Activated T-cell treated with anti-CD3 and anti-CD28 coated beads for 48 hours (primary cell): ENCODE measurements at regions not wholly inside any gene's neighbourhood (a gene's known extent, or its start where the extent isn't known, plus 50 kb on each side); places are given as distances from the start of the nearest gene placed in this dataset.
"Not testable (repeated sequence)": the region's sequence is repeated elsewhere in the genome, so short reads cannot be mapped to it uniquely, and the experiment has no call there.

Experiments
- DNase-seq: peaks from one replicate; pipeline ENCODE4 v3.0.0-alpha.2; 2020; ENCODE audit warnings: low read depth

GRCh38 chr3:59411186-59411585 lies 361.4 kb upstream of the CFAP20DC start:
- DNase-seq = no peak

- DNase-seq = no peak
These were observed 358.3 kb upstream of the CFAP20DC start for GRCh38 chr3:59408047-59408624.

- DNase-seq = no peak
These were observed 357.6 kb upstream of the CFAP20DC start for GRCh38 chr3:59407425-59407824.

- no peak for DNase-seq
These were observed 357.1 kb upstream of the CFAP20DC start for GRCh38 chr3:59406943-59407342.

GRCh38 chr3:59404851-59405250 lies 355.0 kb upstream of the CFAP20DC start:
- no peak for DNase-seq

- no peak for DNase-seq
These were observed 354.2 kb upstream of the CFAP20DC start for GRCh38 chr3:59404064-59404463.

- DNase-seq = no peak
These were observed 352.1 kb upstream of the CFAP20DC start for GRCh38 chr3:59401924-59402323.

- DNase-seq = no peak
These were observed 342.3 kb upstream of the CFAP20DC start for GRCh38 chr3:59392116-59392515.

- no peak for DNase-seq
These were observed 341.3 kb upstream of the CFAP20DC start for GRCh38 chr3:59391131-59391530.

- no peak for DNase-seq
These were observed 338.9 kb upstream of the CFAP20DC start for GRCh38 chr3:59388555-59389270.

- DNase-seq = no peak
These were observed 336.3 kb upstream of the CFAP20DC start for GRCh38 chr3:59386165-59386564.

- DNase-seq = no peak
These were observed 335.7 kb upstream of the CFAP20DC start for GRCh38 chr3:59385547-59385946.

GRCh38 chr3:59381282-59381681 lies 331.5 kb upstream of the CFAP20DC start:
- DNase-seq = no peak

- no peak for DNase-seq
These were observed 330.3 kb upstream of the CFAP20DC start for GRCh38 chr3:59380146-59380545.

GRCh38 chr3:59374818-59375211 lies 325.0 kb upstream of the CFAP20DC start:
- no peak for DNase-seq

GRCh38 chr3:59374091-59374817 lies 324.4 kb upstream of the CFAP20DC start:
- DNase-seq = no peak

GRCh38 chr3:59372346-59372745 lies 322.5 kb upstream of the CFAP20DC start:
- no peak for DNase-seq

GRCh38 chr3:59368900-59369675 lies 319.3 kb upstream of the CFAP20DC start:
- DNase-seq = no peak

GRCh38 chr3:59367150-59367549 lies 317.3 kb upstream of the CFAP20DC start:
- DNase-seq = no peak

- no peak for DNase-seq
These were observed 316.4 kb upstream of the CFAP20DC start for GRCh38 chr3:59366218-59366617.

- no peak for DNase-seq
These were observed 314.7 kb upstream of the CFAP20DC start for GRCh38 chr3:59364496-59364895.

GRCh38 chr3:59360312-59360711 lies 310.5 kb upstream of the CFAP20DC start:
- not testable (repeated sequence) for DNase-seq

- DNase-seq = no peak
These were observed 291.6 kb upstream of the CFAP20DC start for GRCh38 chr3:59341459-59341858.
